ENCODE measurements at regions not wholly inside any gene's neighbourhood (a gene's known extent, or its start where the extent isn't known, plus 50 kb on each side); places are given as distances from the start of the nearest gene placed in this dataset.

- TF ChIP-seq POLR2A (IDR thresholded peaks at IDR 0.05) (no peak), CTCF (IDR thresholded peaks at IDR 0.05) (no peak), POLR2AphosphoS5 (IDR thresholded peaks at IDR 0.05) (no peak), EP300 (IDR thresholded peaks at IDR 0.05) (no peak)
Observed at GRCh38 chrY:19065119-19065518, 291.6 kb upstream of the HSFY2 start.
